AG09319 (cell line): ENCODE measurements at regions not wholly inside any gene's neighbourhood (a gene's known extent, or its start where the extent isn't known, plus 50 kb on each side); places are given as distances from the start of the nearest gene placed in this dataset.

Experiments
- DNase-seq: peaks from one replicate; pipeline ENCODE4 v3.0.0-alpha.2; 2010; ENCODE audit warnings: low read depth; ENCODE audit errors: extremely low read depth
- CTCF ChIP-seq: IDR thresholded peaks from 2 replicates; pipeline ENCODE4 v1.5.1; 2011; ENCODE audit warnings: low read depth, mild to moderate bottlenecking, inconsistent platforms, low read length, moderate library complexity

- no peak for TF ChIP-seq CTCF
- DNase-seq = no peak
Observed at GRCh38 chr7:108697254-108697653, 127.6 kb downstream of the DNAJB9 start.

- TF ChIP-seq CTCF = no peak
Observed at GRCh38 chr7:108711611-108712010, 141.9 kb downstream of the DNAJB9 start.

DNA sequence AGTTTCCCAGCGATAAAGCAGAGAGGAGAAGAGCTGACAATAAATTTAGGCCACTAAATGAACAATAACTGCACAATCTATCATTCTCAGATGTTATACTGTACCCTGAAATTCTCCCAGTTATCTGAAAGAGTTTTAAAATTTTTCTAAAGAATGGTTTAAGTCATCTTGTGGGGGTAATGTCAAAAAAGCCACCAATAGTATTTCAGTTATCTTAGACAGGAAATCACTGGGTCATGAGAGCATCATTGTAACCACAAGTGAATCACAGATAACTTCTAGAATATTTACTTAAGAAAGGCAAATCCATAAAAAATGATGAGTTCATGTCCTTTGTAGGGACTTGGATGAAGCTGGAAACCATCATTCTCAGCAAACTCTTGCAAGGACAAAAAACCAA lies 147.1 kb downstream of the DNAJB9 start:
- no peak for DNase-seq
- TF ChIP-seq CTCF = no peak

More at GRCh38 chr7:108711611-108712010, 141.9 kb downstream of the DNAJB9 start:
- DNase-seq = no peak

DNA sequence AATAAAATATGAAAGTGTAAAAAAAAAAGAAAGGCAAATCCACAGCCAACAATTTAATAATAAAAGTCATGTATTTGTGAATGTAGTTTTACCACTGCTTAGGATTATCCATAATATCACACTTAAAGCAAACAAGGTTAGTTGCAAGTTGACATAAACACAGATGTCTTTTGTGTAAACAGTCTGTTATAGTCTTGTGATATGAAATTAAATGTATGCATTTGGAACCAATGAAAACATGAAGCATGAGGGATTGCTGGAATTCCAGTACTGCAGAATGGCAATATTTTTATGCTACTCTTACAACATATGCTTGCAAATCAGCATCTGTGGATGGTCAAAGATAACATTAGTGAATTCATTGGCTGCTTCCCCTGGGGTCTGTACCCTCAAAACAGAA lies 148.1 kb downstream of the DNAJB9 start:
- DNase-seq = no peak
- no peak for TF ChIP-seq CTCF

DNA sequence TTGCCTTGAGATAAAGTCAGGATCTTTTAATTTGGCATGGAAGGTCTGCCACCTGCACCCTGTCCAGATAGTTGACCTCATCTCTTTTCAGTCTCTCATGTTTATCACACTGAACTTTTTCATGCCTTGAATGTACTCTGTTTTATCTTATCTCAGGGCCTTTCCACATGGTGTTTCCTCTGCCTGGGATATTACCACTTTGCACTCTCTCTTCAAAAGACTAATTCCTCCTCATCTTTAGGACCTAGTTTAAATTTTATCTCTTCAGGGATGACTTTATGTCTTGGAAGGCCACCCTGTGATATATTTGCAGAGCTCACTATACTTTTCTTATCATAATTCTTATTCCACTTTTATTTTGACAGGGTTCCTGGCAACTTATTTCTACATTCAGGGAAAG lies 150.0 kb downstream of the DNAJB9 start:
- no peak for DNase-seq
- TF ChIP-seq CTCF = no peak

DNA sequence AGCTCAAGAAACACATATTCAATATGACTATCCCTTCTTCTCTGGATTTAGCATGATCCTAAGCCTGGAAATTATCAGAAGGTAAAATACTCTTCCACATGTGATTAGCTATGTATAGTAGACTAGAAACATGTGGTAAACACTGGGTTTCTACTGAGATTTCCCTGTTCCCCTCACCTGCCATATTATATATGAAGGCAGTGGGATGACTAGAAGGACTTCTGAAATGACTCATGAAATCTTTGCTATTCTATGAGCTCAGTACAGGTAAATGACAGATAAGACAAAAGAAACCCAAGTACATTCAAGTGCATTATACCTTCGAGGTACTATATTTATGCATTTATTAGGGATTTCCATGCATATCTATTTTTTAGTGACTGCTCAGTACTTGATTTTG lies 152.9 kb downstream of the DNAJB9 start:
- TF ChIP-seq CTCF = no peak

GRCh38 chr7:108723381-108723814 lies 153.7 kb downstream of the DNAJB9 start:
- no peak for DNase-seq
- TF ChIP-seq CTCF = no peak

More for the DNA sequence above, 152.9 kb downstream of the DNAJB9 start:
- no peak for DNase-seq
